MCF 10A (cell line): ENCODE measurements at regions not wholly inside any gene's neighbourhood (a gene's known extent, or its start where the extent isn't known, plus 50 kb on each side); places are given as distances from the start of the nearest gene placed in this dataset.

ENCODE experiments used
- BruUV-seq: library from RNA; stranded (reverse); fragments of 400-500 nt; replicated peaks from 2 replicates; lab custom pipeline; 2021; lab: Mats Ljungman, UMichigan
- CTCF ChIA-PET: fragments of 300-600 bp; sonication (Branson Sonifier 250); formaldehyde crosslinking; extraction: SDS; loops from one replicate; lab custom pipeline; 2021; ENCODE audit warnings: antibody characterized with exemption, inconsistent platforms; lab: Yijun Ruan, JAX
- POLR2A ChIA-PET: fragments of 300-600, 350-650 bp; sonication (Branson Sonifier 250); formaldehyde crosslinking; extraction: SDS; loops from one replicate; lab custom pipeline; 2020; ENCODE audit warnings: antibody characterized with exemption, inconsistent platforms; lab: Yijun Ruan, JAX
- DNase-seq: peaks from one replicate; pipeline ENCODE4 v3.0.0-alpha.2; 2018; ENCODE audit not compliant: unreplicated experiment
- H3K27ac Mint-ChIP-seq: one replicate; pipeline ENCODE4 v1.8.0; 2022; ENCODE audit warnings: mild to moderate bottlenecking, low read depth, mixed read lengths; ENCODE audit not compliant: unreplicated experiment
- H3K27me3 Mint-ChIP-seq: one replicate; pipeline ENCODE4 v1.8.0; 2022; ENCODE audit warnings: mixed read lengths; ENCODE audit not compliant: insufficient read depth, unreplicated experiment
- H3K36me3 Mint-ChIP-seq: one replicate; pipeline ENCODE4 v1.8.0; 2022; ENCODE audit warnings: mild to moderate bottlenecking, moderate library complexity, mixed read lengths; ENCODE audit not compliant: insufficient read depth, unreplicated experiment
- H3K4me1 Mint-ChIP-seq: one replicate; pipeline ENCODE4 v1.8.0; 2022; ENCODE audit warnings: mixed read lengths; ENCODE audit not compliant: insufficient read depth, unreplicated experiment
- H3K4me3 Mint-ChIP-seq: one replicate; pipeline ENCODE4 v1.8.0; 2022; ENCODE audit warnings: mild to moderate bottlenecking, moderate library complexity, mixed read lengths; ENCODE audit not compliant: unreplicated experiment
- H3K9me3 Mint-ChIP-seq: one replicate; pipeline ENCODE4 v1.8.0; 2022; ENCODE audit warnings: mixed read lengths; ENCODE audit not compliant: unreplicated experiment
- CTCF ChIP-seq: fragments of 200-600 bp; IDR thresholded peaks from one replicate; pipeline ENCODE4 v1.8.0; 2022; ENCODE audit warnings: antibody characterized with exemption, mild to moderate bottlenecking; ENCODE audit not compliant: unreplicated experiment
- intact Hi-C: fragments of 100-400 bp; cut with micrococcal nuclease; formaldehyde crosslinking; loops from 2 replicates; pipeline ENCODE4 v1.14.1; 2022

GRCh38 chr4:146054676-146055075 lies 116.1 kb upstream of the ZNF827 start:
- no peaks in the 10 kb centered on the region for H3K27me3 Mint-ChIP-seq
- H3K4me3 Mint-ChIP-seq = no peak overlapping the region
- H3K27ac Mint-ChIP-seq = peak overlapping the region; percentile 41
- POLR2A ChIA-PET = interaction anchor here (1.1 kb wide), 2 partner anchors 34 to 118 kb away, joined by 3 read pairs; no protein-coding TSS in a partner anchor
- H3K9me3 Mint-ChIP-seq = no peaks in the 10 kb centered on the region
- intact Hi-C loops = loop anchor here (10.0 kb wide), 1 partner anchor 440 kb away; the partner anchor contains the start of gene MMAA
- no TSS peak for BruUV-seq
- peaks cover 25% of the 10 kb centered on the region for H3K4me1 Mint-ChIP-seq
- CTCF ChIA-PET = no interaction called here
- H3K36me3 Mint-ChIP-seq = no peaks in the 10 kb centered on the region
- peak; percentile 59 for DNase-seq
- no peak for TF ChIP-seq CTCF

- H3K4me3 Mint-ChIP-seq = no peak overlapping the region
- no peaks in the 10 kb centered on the region for H3K36me3 Mint-ChIP-seq
- no TSS peak for BruUV-seq
- no peak for DNase-seq
- no peak for TF ChIP-seq CTCF
- ChIA-PET CTCF (no interaction called here), POLR2A (interaction anchor here (1.1 kb wide), 1 partner anchor 119 kb away, joined by 3 read pairs; no protein-coding TSS in a partner anchor)
- peaks cover 25% of the 10 kb centered on the region for H3K4me1 Mint-ChIP-seq
- no peaks in the 10 kb centered on the region for H3K27me3 Mint-ChIP-seq
- H3K27ac Mint-ChIP-seq = no peak overlapping the region
- intact Hi-C loops = loop anchor here (10.0 kb wide), 1 partner anchor 439 kb away; the partner anchor contains the start of gene MMAA
- H3K9me3 Mint-ChIP-seq = no peaks in the 10 kb centered on the region
Observed at GRCh38 chr4:146053891-146054290, 115.3 kb upstream of the ZNF827 start.

GRCh38 chr4:146051728-146052391 lies 113.2 kb upstream of the ZNF827 start:
- H3K36me3 Mint-ChIP-seq = no peaks in the 10 kb centered on the region
- H3K4me1 Mint-ChIP-seq = peaks cover 25% of the 10 kb centered on the region
- H3K4me3 Mint-ChIP-seq = peak overlapping the region; percentile 33
- H3K9me3 Mint-ChIP-seq = peaks cover 4% of the 10 kb centered on the region
- POLR2A ChIA-PET = interaction anchor here (0.6 to 1.9 kb wide), 5 partner anchors 15 to 1565 kb away, joined by 3 to 6 read pairs (median 4); no protein-coding TSS in a partner anchor
- H3K27ac Mint-ChIP-seq = peak overlapping the region; percentile 73
- BruUV-seq = no TSS peak
- peak; percentile 72 for DNase-seq
- CTCF ChIA-PET = interaction anchor here (0.6 to 1.3 kb wide), 2 partner anchors 44 to 885 kb away, joined by 3 to 5 read pairs; no protein-coding TSS in a partner anchor
- TF ChIP-seq CTCF = no peak
- intact Hi-C loops = loop anchor here (10.0 kb wide), 1 partner anchor 437 kb away; the partner anchor contains the start of gene MMAA
- no peaks in the 10 kb centered on the region for H3K27me3 Mint-ChIP-seq

- intact Hi-C loops = loop anchor here (10.0 kb wide), 1 partner anchor 436 kb away; the partner anchor contains the start of gene MMAA
- H3K4me3 Mint-ChIP-seq = no peak overlapping the region
- H3K27me3 Mint-ChIP-seq = no peaks in the 10 kb centered on the region
- CTCF ChIA-PET = interaction anchor here (0.7 to 1.3 kb wide), 2 partner anchors 44 to 433 kb away, joined by 3 to 5 read pairs; no protein-coding TSS in a partner anchor
- no peak for DNase-seq
- H3K9me3 Mint-ChIP-seq = peaks cover 7% of the 10 kb centered on the region
- TF ChIP-seq CTCF = no peak
- H3K4me1 Mint-ChIP-seq = peaks cover 25% of the 10 kb centered on the region
- POLR2A ChIA-PET = interaction anchor here (0.6 to 1.9 kb wide), 5 partner anchors 15 to 846 kb away, joined by 3 to 6 read pairs (median 4); no protein-coding TSS in a partner anchor
- no peaks in the 10 kb centered on the region for H3K36me3 Mint-ChIP-seq
- no TSS peak for BruUV-seq
- H3K27ac Mint-ChIP-seq = peak overlapping the region; percentile 73
Observed at GRCh38 chr4:146051223-146051622, 112.6 kb upstream of the ZNF827 start.
